ENCODE measurements at regions not wholly inside any gene's neighbourhood (a gene's known extent, or its start where the extent isn't known, plus 50 kb on each side); places are given as distances from the start of the nearest gene placed in this dataset.

- no peak overlapping the region for H3K9ac ChIP-seq
- no peak for TF ChIP-seq Cebpa-rat (IDR thresholded peaks at IDR 0.05)
- H3K27me3 ChIP-seq, result no peaks in the 10 kb centered on the region
- no peaks in the 10 kb centered on the region for H3K9me3 ChIP-seq
- peaks cover 42% of the 10 kb centered on the region for H3K4me1 ChIP-seq
- H4K20me1 ChIP-seq, result no peaks in the 10 kb centered on the region
- no peak overlapping the region for H3K4me3 ChIP-seq
- peak overlapping the region; percentile 11; the same call in 1 of the 2 replicates for H3K27ac ChIP-seq
- no peaks in the 10 kb centered on the region for H3K36me3 ChIP-seq
- peak overlapping the region; percentile 69 for H3K4me2 ChIP-seq
Measured at GRCh38 chr11:19433791-19434190, 193.0 kb upstream of the E2F8 start.

- Histone ChIP-seq H3K9me3 (no peaks in the 10 kb centered on the region), H4K20me1 (no peaks in the 10 kb centered on the region), H3K4me1 (peaks cover 42% of the 10 kb centered on the region), H3K27me3 (no peaks in the 10 kb centered on the region), H3K4me2 (peak overlapping the region; percentile 69), H3K27ac (peak overlapping the region; percentile 11; the same call in 1 of the 2 replicates), H3K36me3 (no peaks in the 10 kb centered on the region), H3K4me3 (no peak overlapping the region), H3K9ac (no peak overlapping the region)
- TF ChIP-seq Cebpa-rat (IDR thresholded peaks at IDR 0.05), result no peak
Measured at GRCh38 chr11:19433367-19433766, 192.6 kb upstream of the E2F8 start.

DNA sequence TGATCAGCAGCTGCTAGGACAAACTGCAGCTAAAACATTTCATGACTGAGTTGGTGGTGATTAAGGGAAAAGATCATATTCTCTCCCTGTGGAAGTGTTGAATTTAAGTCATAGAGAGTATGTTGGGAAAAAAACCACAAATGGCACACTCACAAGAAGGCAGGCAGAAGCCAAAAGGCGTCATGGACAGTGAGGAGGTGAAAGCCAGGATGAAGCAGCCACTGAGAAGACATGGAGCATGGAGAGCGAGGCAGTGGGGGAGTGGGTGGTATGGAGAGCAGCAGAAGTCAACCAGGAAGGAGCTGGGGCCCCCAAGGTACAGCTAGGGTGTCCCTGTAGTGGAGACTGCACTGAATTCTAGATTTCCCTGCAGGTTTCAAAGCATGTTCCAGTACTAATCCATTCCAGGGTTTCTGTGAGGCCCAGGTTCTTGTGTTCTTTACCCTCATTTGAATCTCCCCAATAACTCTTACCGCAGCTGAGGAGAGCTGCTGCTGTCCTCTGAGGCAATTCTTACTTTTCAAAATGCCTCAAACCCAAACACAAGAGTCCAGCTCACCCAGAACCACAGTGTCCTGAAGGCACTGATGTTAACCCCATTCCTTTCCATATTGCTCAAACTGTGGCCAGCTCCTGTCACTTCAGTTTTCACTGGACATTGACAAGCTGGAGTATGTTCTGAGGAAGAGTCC is 191.8 kb upstream of the E2F8 start:
- H3K4me2 ChIP-seq, result peak overlapping the region; percentile 69
- no peaks in the 10 kb centered on the region for H3K36me3 ChIP-seq
- H3K27ac ChIP-seq, result peak overlapping the region; percentile 11
- no peaks in the 10 kb centered on the region for H4K20me1 ChIP-seq
- no peaks in the 10 kb centered on the region for H3K27me3 ChIP-seq
- no peaks in the 10 kb centered on the region for H3K9me3 ChIP-seq
- peaks cover 42% of the 10 kb centered on the region for H3K4me1 ChIP-seq
- no peak overlapping the region for H3K4me3 ChIP-seq
- no peak overlapping the region for H3K9ac ChIP-seq
- no peak for TF ChIP-seq Cebpa-rat (IDR thresholded peaks at IDR 0.05)

DNA sequence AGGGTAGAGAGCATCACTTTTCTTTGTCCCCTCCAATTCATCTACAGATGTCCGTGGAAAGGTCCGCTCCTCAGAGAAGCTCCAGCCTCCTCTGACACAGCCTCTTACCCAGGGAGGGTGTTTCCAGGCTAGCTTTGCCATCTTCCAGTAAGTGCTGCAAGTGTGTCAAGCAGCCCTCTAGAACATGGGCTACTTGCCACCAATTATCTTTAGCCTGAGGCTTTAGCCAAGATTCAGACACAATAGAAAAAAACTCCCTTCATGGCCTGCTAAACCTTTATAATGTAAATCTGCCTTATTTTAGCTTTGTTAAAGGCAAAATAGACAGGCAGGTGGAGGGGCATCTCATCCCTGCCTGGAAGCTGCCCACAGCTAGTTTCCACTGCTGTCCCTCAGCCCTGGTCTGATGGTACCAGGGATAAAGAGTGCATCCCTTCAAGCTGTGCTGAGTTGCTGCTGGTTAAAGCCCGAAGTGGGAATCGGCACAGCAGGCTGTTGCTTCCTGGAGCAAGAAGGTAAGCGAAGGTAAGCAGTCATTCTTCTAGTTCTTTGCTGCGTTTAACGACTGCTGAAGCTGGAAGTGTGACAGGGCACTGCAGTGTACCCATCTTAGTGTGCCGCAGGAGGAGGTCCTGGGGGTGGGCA is 190.1 kb upstream of the E2F8 start:
- no peak overlapping the region for H3K4me2 ChIP-seq
- H3K4me1 ChIP-seq, result peaks cover 46% of the 10 kb centered on the region
- no peak overlapping the region for H3K4me3 ChIP-seq
- no peaks in the 10 kb centered on the region for H3K9me3 ChIP-seq
- no peaks in the 10 kb centered on the region for H3K36me3 ChIP-seq
- H3K27me3 ChIP-seq, result no peaks in the 10 kb centered on the region
- no peak overlapping the region for H3K9ac ChIP-seq
- no peaks in the 10 kb centered on the region for H4K20me1 ChIP-seq
- TF ChIP-seq Cebpa-rat (IDR thresholded peaks at IDR 0.05), result no peak
- no peak overlapping the region for H3K27ac ChIP-seq

DNA sequence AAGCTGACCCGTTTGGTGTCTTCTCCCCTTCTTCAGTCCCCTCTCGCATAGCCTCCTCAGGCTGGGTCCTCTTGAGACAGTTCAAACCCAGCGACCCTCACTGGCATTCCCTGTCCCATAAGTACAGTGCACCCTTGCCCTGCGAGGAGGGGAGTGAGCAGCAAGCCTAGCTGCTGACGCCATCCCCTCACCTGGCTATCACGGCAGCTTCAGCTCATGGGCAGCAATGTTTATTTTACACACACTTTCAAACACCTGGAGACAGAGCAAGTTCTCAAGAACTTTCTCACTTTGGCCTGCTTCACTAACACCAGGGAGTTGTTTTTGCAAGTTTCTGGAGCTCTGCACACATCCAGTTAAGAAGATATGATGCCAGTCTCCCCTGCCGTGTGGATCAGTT is 189.6 kb upstream of the E2F8 start:
- H4K20me1 ChIP-seq, result no peaks in the 10 kb centered on the region
- no peaks in the 10 kb centered on the region for H3K27me3 ChIP-seq
- no peak overlapping the region for H3K27ac ChIP-seq
- H3K4me1 ChIP-seq, result peaks cover 45% of the 10 kb centered on the region
- no peaks in the 10 kb centered on the region for H3K9me3 ChIP-seq
- no peak for TF ChIP-seq Cebpa-rat (IDR thresholded peaks at IDR 0.05)
- no peak overlapping the region for H3K4me2 ChIP-seq
- no peaks in the 10 kb centered on the region for H3K36me3 ChIP-seq
- no peak overlapping the region for H3K4me3 ChIP-seq
- no peak overlapping the region for H3K9ac ChIP-seq

DNA sequence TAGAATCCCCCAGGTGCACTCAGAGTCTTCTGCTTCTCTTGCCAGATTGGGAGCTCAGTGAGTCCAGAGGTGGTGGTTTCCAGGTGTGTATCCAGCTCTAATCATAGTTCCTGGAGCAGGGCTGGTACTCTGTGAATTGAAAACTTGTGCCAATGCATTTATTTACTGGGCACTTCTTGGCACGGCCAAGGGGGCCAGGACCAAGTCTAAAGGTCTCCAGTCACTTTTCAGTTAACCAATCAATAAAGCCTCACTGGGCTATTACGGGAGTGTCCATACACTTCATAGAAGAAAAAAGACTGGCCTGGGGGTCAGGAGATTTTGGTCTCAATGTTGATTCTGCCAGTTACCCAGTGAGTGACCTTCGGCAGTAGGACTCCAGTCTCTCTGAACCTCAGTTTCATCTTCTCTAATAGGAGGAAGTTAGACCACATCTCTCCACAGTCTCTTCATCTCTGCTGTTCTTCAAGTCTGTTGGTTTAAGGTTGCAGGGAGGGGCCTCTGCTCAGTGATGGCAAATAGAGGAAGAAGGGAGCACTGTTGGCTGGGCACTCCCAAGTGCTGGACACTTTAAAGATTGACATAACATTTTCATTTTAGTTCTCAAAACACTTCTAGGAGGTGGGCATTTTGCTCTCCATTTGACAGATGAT is 188.5 kb upstream of the E2F8 start:
- Histone ChIP-seq H3K36me3 (no peaks in the 10 kb centered on the region), H4K20me1 (no peaks in the 10 kb centered on the region), H3K4me3 (no peak overlapping the region), H3K4me1 (peaks cover 34% of the 10 kb centered on the region), H3K27me3 (no peaks in the 10 kb centered on the region), H3K9ac (no peak overlapping the region), H3K27ac (no peak overlapping the region), H3K9me3 (no peaks in the 10 kb centered on the region), H3K4me2 (no peak overlapping the region)
- TF ChIP-seq Cebpa-rat (IDR thresholded peaks at IDR 0.05), result no peak

DNA sequence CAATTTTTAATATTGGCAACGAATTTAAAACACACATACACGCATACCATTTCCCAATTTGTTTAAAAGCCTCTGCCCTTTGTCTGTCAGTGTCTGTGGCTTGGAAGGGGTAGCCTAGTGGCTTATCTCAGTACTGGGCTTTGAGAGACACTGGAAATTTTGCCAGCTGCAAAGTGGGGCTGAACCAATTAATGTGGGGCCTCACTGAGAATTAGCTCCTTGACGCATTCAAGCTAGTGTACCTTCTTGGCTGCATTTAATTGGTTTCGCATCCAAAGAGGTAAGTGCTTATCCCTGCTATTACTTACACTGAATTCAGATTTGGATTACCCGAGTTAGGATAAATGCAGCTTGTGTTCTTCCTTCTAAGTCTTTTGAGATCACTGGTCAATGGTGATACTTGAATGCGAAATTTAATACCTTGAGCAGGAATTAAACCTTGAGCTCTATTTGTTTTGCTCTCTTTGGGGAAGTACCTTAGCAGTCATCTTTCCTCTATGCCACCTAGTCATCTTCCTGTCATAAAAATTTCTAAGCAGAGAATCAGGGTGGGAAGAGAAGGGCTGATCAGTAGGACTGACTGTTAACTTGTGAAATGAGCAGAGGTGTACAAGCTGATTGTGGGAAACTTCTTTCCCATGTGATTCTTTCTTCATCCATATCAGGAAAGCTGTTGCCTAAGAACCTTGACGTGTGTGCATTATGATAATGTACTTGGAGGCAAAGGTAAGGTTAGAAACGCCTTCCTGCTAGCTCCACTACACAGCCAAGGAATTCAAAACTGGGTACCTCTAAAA is 187.7 kb upstream of the E2F8 start:
- no peak overlapping the region for H3K27ac ChIP-seq
- H4K20me1 ChIP-seq, result no peaks in the 10 kb centered on the region
- H3K27me3 ChIP-seq, result no peaks in the 10 kb centered on the region
- no peak overlapping the region for H3K4me3 ChIP-seq
- H3K4me1 ChIP-seq, result peaks cover 26% of the 10 kb centered on the region
- H3K9me3 ChIP-seq, result no peaks in the 10 kb centered on the region
- TF ChIP-seq Cebpa-rat (IDR thresholded peaks at IDR 0.05), result no peak
- H3K4me2 ChIP-seq, result no peak overlapping the region
- no peaks in the 10 kb centered on the region for H3K36me3 ChIP-seq
- no peak overlapping the region for H3K9ac ChIP-seq

DNA sequence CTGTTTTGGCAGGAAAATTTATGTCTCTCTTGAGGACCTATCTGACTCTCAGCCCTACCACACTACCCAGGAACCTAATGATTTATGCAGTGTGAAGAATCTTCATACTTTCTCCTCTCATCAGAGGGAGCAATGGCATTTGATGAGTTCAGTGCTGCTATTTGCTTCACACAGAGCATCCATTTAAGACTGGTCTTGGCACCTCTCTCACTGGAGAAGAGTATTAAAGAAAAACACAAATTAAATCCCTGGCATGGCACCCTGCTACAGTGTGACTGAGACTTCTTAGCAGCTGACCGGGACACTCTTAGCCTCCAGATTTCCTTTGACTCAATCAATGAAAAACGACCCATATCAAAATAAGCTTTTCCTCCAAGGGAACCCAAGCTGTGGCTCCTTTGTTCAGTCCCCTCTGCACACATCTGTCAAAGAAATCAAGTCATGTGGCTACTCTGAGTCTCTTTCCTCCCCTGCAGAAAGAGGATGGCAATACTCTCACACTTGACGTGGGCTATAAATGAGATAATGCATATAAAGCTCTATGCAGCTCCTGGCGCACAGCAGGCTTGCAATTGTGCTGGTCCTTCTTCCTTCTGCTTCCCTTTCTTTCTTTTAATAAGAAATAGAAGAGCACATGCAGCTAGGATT is 186.1 kb upstream of the E2F8 start:
- H3K9me3 ChIP-seq, result no peaks in the 10 kb centered on the region
- no peak for TF ChIP-seq Cebpa-rat (IDR thresholded peaks at IDR 0.05)
- peaks cover 21% of the 10 kb centered on the region for H3K4me1 ChIP-seq
- H3K4me2 ChIP-seq, result no peak overlapping the region
- H3K36me3 ChIP-seq, result no peaks in the 10 kb centered on the region
- H3K27ac ChIP-seq, result no peak overlapping the region
- no peaks in the 10 kb centered on the region for H3K27me3 ChIP-seq
- no peak overlapping the region for H3K9ac ChIP-seq
- no peaks in the 10 kb centered on the region for H4K20me1 ChIP-seq
- no peak overlapping the region for H3K4me3 ChIP-seq

DNA sequence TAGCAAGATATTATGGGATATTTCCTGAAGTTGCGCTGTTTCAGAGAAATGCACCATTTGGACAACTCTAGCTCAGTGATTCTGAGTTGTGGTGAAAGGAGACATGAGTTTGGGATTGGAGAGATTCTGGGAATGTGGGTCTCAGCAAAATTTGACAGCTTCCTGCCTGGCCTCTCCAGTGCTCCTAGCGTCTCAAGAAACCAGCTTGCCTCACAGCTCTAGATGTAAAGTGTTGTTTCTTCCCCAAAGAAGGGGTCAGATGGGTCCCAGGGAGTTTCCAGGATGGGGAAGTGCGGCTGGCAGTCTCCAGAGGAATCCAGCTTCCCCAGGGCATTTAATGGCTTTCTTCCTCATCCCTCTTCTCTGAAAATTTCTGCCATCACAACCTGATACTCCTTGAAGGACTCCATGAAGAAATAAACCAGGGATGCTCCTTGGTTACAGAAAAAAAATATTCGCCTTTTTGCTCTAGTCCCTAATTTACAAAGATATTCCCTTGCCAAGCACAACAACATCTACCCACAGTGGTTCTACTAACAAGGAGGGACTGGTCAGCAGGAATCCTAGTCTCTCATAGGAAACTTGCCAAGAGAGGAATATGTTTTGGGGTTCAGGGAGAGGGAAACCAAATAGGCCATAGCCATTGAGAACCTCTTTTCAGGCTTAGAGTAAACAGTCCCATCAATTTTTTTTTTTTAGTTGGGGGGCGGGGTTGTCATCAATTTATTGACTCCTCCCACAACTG is 185.4 kb upstream of the E2F8 start:
- H3K36me3 ChIP-seq, result no peaks in the 10 kb centered on the region
- no peaks in the 10 kb centered on the region for H4K20me1 ChIP-seq
- no peak for TF ChIP-seq Cebpa-rat (IDR thresholded peaks at IDR 0.05)
- no peak overlapping the region for H3K4me3 ChIP-seq
- H3K9ac ChIP-seq, result no peak overlapping the region
- H3K4me2 ChIP-seq, result peak overlapping the region; percentile 5; the same call in 1 of the 2 replicates
- H3K27me3 ChIP-seq, result no peaks in the 10 kb centered on the region
- H3K9me3 ChIP-seq, result no peaks in the 10 kb centered on the region
- no peak overlapping the region for H3K27ac ChIP-seq
- H3K4me1 ChIP-seq, result peaks cover 23% of the 10 kb centered on the region

Measured in BLaER1 (cell line).